Suppressor macrophage treated with lipopolysaccharide for 4 hours (primary cell): ENCODE measurements at regions not wholly inside any gene's neighbourhood (a gene's known extent, or its start where the extent isn't known, plus 50 kb on each side); places are given as distances from the start of the nearest gene placed in this dataset.

Experiments
- DNase-seq: peaks from one replicate; pipeline ENCODE4 v3.0.0-alpha.2; 2020

- no peak for DNase-seq
Observed at GRCh38 chr1:72365693-72366092, 83.4 kb upstream of the NEGR1 start.

- DNase-seq = no peak
Observed at GRCh38 chr1:72362538-72362937, 80.2 kb upstream of the NEGR1 start.

- DNase-seq = no peak
Observed at GRCh38 chr1:72357411-72357810, 75.1 kb upstream of the NEGR1 start.

GRCh38 chr1:72355899-72356298, 73.6 kb upstream of the NEGR1 start:
- no peak for DNase-seq

DNA sequence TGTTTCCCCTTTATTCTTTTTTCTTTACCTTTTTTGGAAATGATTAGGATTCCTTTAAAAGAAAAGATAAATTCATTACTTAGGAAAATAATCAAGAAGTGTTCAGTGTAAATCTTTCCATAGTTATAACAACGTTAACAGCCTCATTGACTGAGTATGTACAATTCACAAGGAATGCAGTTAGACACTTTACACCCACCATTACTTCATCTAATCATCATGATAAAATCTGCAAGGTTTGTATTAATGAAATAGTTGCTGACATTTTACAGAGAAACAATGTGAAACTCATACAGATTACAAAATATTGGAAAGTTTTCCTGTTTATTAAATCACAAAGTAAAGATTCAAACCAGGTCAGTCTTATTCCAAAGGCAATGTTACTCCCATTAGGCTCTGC, 59.3 kb upstream of the NEGR1 start:
- DNase-seq = no peak

- no peak for DNase-seq
Observed at GRCh38 chr1:72336776-72337175, 54.4 kb upstream of the NEGR1 start.
